Nephron (organoid): ENCODE measurements at regions not wholly inside any gene's neighbourhood (a gene's known extent, or its start where the extent isn't known, plus 50 kb on each side); places are given as distances from the start of the nearest gene placed in this dataset.

Experiments
- H3K27ac Mint-ChIP-seq, 3 experiments: 2 replicates each; pipeline ENCODE4 v1.8.0; 2020; ENCODE audit warnings: mixed read lengths in 3 of 3, mild to moderate bottlenecking in 2 of 3, moderate library complexity in 1 of 3
- H3K27me3 Mint-ChIP-seq: 2 replicates; pipeline ENCODE4 v1.8.0; 2021; ENCODE audit warnings: low read depth, mild to moderate bottlenecking, moderate library complexity, mixed read lengths
- H3K36me3 Mint-ChIP-seq: 2 replicates; pipeline ENCODE4 v1.8.0; 2020; ENCODE audit warnings: low read depth, mixed read lengths
- H3K4me1 Mint-ChIP-seq: 2 replicates; pipeline ENCODE4 v1.8.0; 2020; ENCODE audit warnings: mixed read lengths
- H3K4me3 Mint-ChIP-seq, 3 experiments: 2 replicates each; pipeline ENCODE4 v1.8.0; 2020; ENCODE audit warnings: mild to moderate bottlenecking in 3 of 3, mixed read lengths in 3 of 3, moderate library complexity in 2 of 3
- H3K9me3 Mint-ChIP-seq: 2 replicates; pipeline ENCODE4 v1.8.0; 2020; ENCODE audit warnings: mixed read lengths
- TF ChIP-seq, protein P1 (sequence below), 3 experiments: fragments of 200-600 bp; sonication (generic); IDR thresholded peaks; one replicate each; pipeline ENCODE4 v1.5.0; 2021; ENCODE audit warnings: antibody characterized with exemption in 3 of 3; ENCODE audit not compliant: unreplicated experiment in 3 of 3

- TF ChIP-seq, protein P1, sequence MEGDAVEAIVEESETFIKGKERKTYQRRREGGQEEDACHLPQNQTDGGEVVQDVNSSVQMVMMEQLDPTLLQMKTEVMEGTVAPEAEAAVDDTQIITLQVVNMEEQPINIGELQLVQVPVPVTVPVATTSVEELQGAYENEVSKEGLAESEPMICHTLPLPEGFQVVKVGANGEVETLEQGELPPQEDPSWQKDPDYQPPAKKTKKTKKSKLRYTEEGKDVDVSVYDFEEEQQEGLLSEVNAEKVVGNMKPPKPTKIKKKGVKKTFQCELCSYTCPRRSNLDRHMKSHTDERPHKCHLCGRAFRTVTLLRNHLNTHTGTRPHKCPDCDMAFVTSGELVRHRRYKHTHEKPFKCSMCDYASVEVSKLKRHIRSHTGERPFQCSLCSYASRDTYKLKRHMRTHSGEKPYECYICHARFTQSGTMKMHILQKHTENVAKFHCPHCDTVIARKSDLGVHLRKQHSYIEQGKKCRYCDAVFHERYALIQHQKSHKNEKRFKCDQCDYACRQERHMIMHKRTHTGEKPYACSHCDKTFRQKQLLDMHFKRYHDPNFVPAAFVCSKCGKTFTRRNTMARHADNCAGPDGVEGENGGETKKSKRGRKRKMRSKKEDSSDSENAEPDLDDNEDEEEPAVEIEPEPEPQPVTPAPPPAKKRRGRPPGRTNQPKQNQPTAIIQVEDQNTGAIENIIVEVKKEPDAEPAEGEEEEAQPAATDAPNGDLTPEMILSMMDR (IDR thresholded peaks at IDR 0.05; ENCODE audit: unreplicated experiment in 3 of 3): no peak
- Mint-ChIP-seq H3K4me1 (peaks cover 6% of the 10 kb centered on the region), H3K27ac (no peak overlapping the region), H3K4me3 (no peak overlapping the region), H3K36me3 (no peaks in the 10 kb centered on the region), H3K27me3 (peaks cover 4% of the 10 kb centered on the region), H3K9me3 (no peaks in the 10 kb centered on the region)
These were observed 112.1 kb downstream of the ADRB2 start for GRCh38 chr5:148938522-148938882.

GRCh38 chr5:148939676-148940075, 113.3 kb downstream of the ADRB2 start:
- Mint-ChIP-seq H3K27me3 (peaks cover 4% of the 10 kb centered on the region), H3K4me1 (peaks cover 6% of the 10 kb centered on the region), H3K27ac (no peak overlapping the region)

GRCh38 chr5:148941810-148942209, 115.4 kb downstream of the ADRB2 start:
- Mint-ChIP-seq H3K4me1 (peaks cover 6% of the 10 kb centered on the region), H3K36me3 (no peaks in the 10 kb centered on the region), H3K4me3 (no peak overlapping the region), H3K9me3 (peaks cover 3% of the 10 kb centered on the region), H3K27me3 (peaks cover 4% of the 10 kb centered on the region), H3K27ac (no peak overlapping the region)
- TF ChIP-seq, protein P1 (IDR thresholded peaks at IDR 0.05; ENCODE audit: unreplicated experiment in 3 of 3): no peak

More at GRCh38 chr5:148939676-148940075, 113.3 kb downstream of the ADRB2 start:
- TF ChIP-seq, protein P1 (IDR thresholded peaks at IDR 0.05; ENCODE audit: unreplicated experiment in 3 of 3): no peak
- Mint-ChIP-seq H3K9me3 (peaks cover 1% of the 10 kb centered on the region), H3K4me3 (no peak overlapping the region), H3K36me3 (no peaks in the 10 kb centered on the region)

DNA sequence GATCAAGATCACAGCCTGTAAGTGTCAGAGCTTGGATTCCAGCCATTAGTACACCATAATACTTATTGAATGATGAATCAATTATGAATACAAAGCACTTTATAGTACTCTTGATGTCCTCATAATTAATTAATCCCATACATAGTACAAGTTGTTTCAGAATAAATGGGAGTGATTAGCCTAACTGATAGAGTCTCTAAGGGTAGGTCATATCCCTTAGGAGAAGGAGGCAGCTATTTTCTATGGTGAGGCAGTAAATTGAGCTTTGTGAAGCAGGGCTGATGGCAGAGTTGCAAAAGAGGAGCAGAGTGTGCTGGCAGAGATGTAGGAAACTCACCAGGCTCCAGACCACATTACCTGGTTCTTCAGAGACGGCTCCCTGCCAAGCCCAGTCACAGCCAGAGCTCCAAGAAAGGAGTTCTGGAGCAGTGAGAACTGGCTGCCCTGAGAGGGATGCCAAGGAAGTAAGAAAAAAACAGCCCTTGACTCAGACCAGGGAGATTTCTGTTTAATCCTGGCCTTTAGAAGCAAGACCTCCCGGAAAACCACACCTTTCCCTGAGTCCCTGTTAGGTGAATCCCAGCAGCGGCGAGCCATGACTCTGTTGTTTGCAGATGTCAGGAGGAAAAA, 112.9 kb downstream of the SH3TC2 start:
- Mint-ChIP-seq H3K36me3 (no peaks in the 10 kb centered on the region), H3K4me1 (no peaks in the 10 kb centered on the region), H3K27me3 (peaks cover 9% of the 10 kb centered on the region), H3K27ac (no peak overlapping the region), H3K9me3 (peaks cover 2% of the 10 kb centered on the region), H3K4me3 (no peak overlapping the region)
- TF ChIP-seq, protein P1 (IDR thresholded peaks at IDR 0.05; ENCODE audit: unreplicated experiment in 3 of 3): no peak

- H3K27me3 Mint-ChIP-seq: peaks cover 9% of the 10 kb centered on the region
- H3K9me3 Mint-ChIP-seq: peaks cover 2% of the 10 kb centered on the region
- H3K36me3 Mint-ChIP-seq: no peaks in the 10 kb centered on the region
- no peak overlapping the region for H3K27ac Mint-ChIP-seq
- TF ChIP-seq, protein P1 (IDR thresholded peaks at IDR 0.05; ENCODE audit: unreplicated experiment in 3 of 3): no peak
- no peak overlapping the region for H3K4me3 Mint-ChIP-seq
- H3K4me1 Mint-ChIP-seq: no peaks in the 10 kb centered on the region
These were observed 112.4 kb downstream of the SH3TC2 start for GRCh38 chr5:148950471-148950863.

DNA sequence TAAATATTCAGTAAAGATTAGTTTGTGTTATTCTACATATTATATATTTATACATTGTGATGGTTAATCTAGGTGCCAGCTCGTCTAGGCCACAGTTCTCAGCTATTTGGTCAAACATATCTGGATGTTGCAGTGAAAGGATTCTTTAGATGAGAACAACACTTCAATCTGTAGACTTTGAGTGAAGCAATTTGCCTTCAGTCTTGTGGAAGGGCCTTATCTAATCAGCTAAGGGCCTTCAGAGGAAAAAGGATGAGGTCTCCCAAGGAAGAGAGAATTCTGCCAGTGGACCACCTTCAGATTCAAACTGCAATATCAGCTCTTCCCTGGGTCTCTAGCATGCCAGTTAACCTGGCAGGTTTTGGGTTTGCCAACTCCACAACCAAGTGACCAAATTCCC, 112.0 kb downstream of the SH3TC2 start:
- peaks cover 2% of the 10 kb centered on the region for H3K9me3 Mint-ChIP-seq
- H3K36me3 Mint-ChIP-seq: no peaks in the 10 kb centered on the region
- no peak overlapping the region for H3K4me3 Mint-ChIP-seq
- TF ChIP-seq, protein P1 (IDR thresholded peaks at IDR 0.05; ENCODE audit: unreplicated experiment in 3 of 3): no peak
- no peaks in the 10 kb centered on the region for H3K4me1 Mint-ChIP-seq
- peaks cover 9% of the 10 kb centered on the region for H3K27me3 Mint-ChIP-seq
- no peak overlapping the region for H3K27ac Mint-ChIP-seq
